ENCODE measurements at regions not wholly inside any gene's neighbourhood (a gene's known extent, or its start where the extent isn't known, plus 50 kb on each side); places are given as distances from the start of the nearest gene placed in this dataset.
"Not testable (repeated sequence)": the region's sequence is repeated elsewhere in the genome, so short reads cannot be mapped to it uniquely, and the experiment has no call there.

DNA sequence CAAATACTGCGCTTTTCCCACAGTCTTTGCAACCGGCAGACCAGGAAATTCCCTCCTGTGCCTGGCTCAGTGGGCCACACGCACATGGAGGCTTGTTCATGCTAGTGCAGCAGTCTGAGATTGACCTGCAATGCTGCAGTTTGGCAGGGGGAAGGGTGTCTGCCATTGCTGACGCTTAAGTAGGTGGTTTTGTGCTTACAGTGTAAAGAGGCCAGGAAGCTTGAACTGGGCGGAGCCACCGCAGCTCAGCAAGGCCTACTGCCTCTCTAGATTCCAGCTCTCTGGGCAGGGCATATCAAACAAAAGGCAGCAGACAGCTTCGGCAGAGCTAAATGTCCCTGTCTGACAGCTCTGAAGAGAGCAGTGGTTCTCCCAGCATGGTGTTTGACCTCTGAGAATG, 390.5 kb upstream of the TECRL start:
- no peak for TF ChIP-seq CTCF (IDR thresholded peaks at IDR 0.05; ENCODE audit: low read depth, low read length)
- H3K4me1 ChIP-seq = no peaks in the 10 kb centered on the region
- no peaks in the 10 kb centered on the region for H3K36me3 ChIP-seq
- H3K27me3 ChIP-seq = no peaks in the 10 kb centered on the region
- H3K4me3 ChIP-seq (ENCODE audit: low read depth, low read length) = no peak overlapping the region
- DNase-seq = no peak
- H3K9me3 ChIP-seq = no peaks in the 10 kb centered on the region

DNA sequence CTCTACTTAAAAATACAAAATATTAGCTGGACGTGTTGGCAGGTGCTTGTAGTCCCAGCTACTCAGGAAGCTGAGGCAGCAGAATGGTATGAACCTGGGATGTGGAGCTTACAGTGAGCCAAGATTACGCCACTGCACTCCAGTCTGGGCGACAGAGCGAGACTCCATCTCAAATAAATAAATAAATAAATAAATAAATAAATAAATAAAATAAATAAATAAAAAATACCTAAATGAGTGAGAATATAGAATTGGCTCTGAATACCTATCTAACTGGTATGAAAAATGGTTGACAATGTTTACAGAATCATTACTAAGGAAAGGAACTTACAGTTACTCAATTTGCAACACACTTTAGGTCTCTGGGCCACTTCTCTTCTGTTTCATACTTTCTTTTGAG, 389.6 kb upstream of the TECRL start:
- H3K4me3 ChIP-seq (ENCODE audit: low read depth, low read length); H3K9me3 ChIP-seq; DNase-seq; H3K36me3 ChIP-seq; H3K4me1 ChIP-seq; H3K27me3 ChIP-seq: not testable (repeated sequence)

DNA sequence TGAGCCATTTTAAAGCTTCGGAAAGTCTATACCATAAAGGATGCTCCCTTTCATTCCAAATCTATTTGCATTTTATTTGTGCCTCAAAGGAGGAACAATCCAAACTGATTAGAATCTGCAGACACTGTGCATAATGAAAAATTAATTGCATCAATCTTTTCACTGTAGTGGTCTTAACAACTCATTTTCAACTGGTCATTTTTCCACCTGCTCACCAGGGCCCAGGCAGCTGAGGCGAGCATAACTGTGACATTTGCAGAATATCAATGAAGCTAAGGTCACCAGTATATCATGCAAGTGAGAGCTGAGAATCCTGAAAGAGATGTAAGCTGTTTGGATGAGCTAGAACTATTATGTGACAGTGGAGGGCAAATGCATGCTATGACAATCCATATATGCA, 387.3 kb upstream of the TECRL start:
- no peak for DNase-seq
- H3K9me3 ChIP-seq = no peaks in the 10 kb centered on the region
- H3K27me3 ChIP-seq = no peaks in the 10 kb centered on the region
- no peaks in the 10 kb centered on the region for H3K36me3 ChIP-seq
- H3K4me1 ChIP-seq = no peaks in the 10 kb centered on the region
- no peak overlapping the region for H3K4me3 ChIP-seq (ENCODE audit: low read depth, low read length)
- TF ChIP-seq CTCF (IDR thresholded peaks at IDR 0.05; ENCODE audit: low read depth, low read length) = no peak

DNA sequence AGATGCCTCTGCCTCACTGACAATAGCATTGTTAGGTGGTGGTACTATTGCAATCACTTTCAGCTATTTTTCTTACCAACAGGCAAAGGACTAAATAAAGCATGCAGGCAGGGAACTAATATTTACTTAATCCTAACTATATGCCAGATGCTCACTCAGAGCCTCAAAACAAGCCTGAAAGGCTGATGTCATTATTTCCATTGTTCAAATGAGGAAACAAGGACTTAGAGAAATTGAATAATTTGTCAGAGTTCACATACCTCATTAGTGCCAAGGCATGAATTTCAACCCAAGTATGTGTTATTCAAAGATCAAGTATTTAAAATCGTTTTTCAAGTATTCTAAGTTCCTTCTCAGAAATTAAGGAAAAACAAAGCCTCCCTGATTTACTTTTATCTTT, 374.9 kb upstream of the TECRL start:
- Histone ChIP-seq H3K4me1 (no peaks in the 10 kb centered on the region), H3K9me3 (no peaks in the 10 kb centered on the region), H3K4me3 (ENCODE audit: low read depth, low read length) (no peak overlapping the region), H3K36me3 (no peaks in the 10 kb centered on the region), H3K27me3 (no peaks in the 10 kb centered on the region)
- no peak for TF ChIP-seq CTCF (IDR thresholded peaks at IDR 0.05; ENCODE audit: low read depth, low read length)
- no peak for DNase-seq

GRCh38 chr4:64781737-64782326, 372.6 kb upstream of the TECRL start:
- no peaks in the 10 kb centered on the region for H3K9me3 ChIP-seq
- no peaks in the 10 kb centered on the region for H3K4me1 ChIP-seq
- no peak for DNase-seq
- H3K27me3 ChIP-seq = no peaks in the 10 kb centered on the region
- peak; percentile 69 for TF ChIP-seq CTCF (IDR thresholded peaks at IDR 0.05; ENCODE audit: low read depth, low read length)
- no peak overlapping the region for H3K4me3 ChIP-seq (ENCODE audit: low read depth, low read length)
- H3K36me3 ChIP-seq = no peaks in the 10 kb centered on the region

DNA sequence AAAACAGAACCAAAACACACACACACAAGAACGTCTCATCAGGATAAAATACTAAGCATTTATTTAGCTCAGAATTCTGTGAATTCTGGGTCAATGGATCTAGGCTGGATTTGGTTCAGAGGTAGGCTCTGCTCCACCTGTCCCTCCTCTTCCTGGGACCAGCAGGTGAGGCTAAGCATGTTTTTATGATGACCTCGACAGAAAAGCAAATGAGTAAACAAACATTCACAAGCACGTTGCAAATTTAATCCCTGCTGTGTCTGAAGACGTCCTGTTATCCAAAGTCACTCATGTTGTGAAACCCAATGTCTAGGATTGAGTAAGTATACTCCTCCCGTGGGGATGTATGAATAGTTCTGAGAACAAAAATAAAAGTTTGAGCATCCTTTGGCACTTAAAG, 371.4 kb upstream of the TECRL start:
- no peaks in the 10 kb centered on the region for H3K9me3 ChIP-seq
- no peaks in the 10 kb centered on the region for H3K4me1 ChIP-seq
- no peak for DNase-seq
- no peak for TF ChIP-seq CTCF (IDR thresholded peaks at IDR 0.05; ENCODE audit: low read depth, low read length)
- no peak overlapping the region for H3K4me3 ChIP-seq (ENCODE audit: low read depth, low read length)
- no peaks in the 10 kb centered on the region for H3K36me3 ChIP-seq
- no peaks in the 10 kb centered on the region for H3K27me3 ChIP-seq

- TF ChIP-seq CTCF (IDR thresholded peaks at IDR 0.05; ENCODE audit: low read depth, low read length) = no peak
- Histone ChIP-seq H3K9me3 (no peaks in the 10 kb centered on the region), H3K4me3 (ENCODE audit: low read depth, low read length) (no peak overlapping the region), H3K4me1 (no peaks in the 10 kb centered on the region), H3K27me3 (no peaks in the 10 kb centered on the region), H3K36me3 (no peaks in the 10 kb centered on the region)
- no peak for DNase-seq
Measured at GRCh38 chr4:64777286-64777685, 368.0 kb upstream of the TECRL start.
